Pancreas (tissue), 10 donors: ENCODE measurements at regions not wholly inside any gene's neighbourhood (a gene's known extent, or its start where the extent isn't known, plus 50 kb on each side); places are given as distances from the start of the nearest gene placed in this dataset.
A peak's percentile ranks its signal among the peaks of the same experiment; 100 is the strongest.

Experiments
- ATAC-seq, 4 donors: fragments of 200-7000 bp; cut with Tn5 transposase; one replicate each; pipeline versions ENCODE4 v1.8.0 to v1.9.1; 2020; ENCODE audit warnings: mild to moderate bottlenecking in 4 of 4, moderate library complexity in 4 of 4
- DNase-seq, 6 donors: peaks; one replicate each; pipeline ENCODE4 v3.0.0-alpha.2; 2020
- FAIRE-seq: peaks from 2 replicates; lab custom pipeline; 2012; peaks lifted over from hg19 to GRCh38; lab: Jason Lieb, UNC
- H3K27ac ChIP-seq, 4 donors: fragments of 200-600 bp; sonication (generic); 1 replicate in 3 of 4; 2 replicates in 1 of 4; pipeline versions ENCODE4 v1.5.0 to v1.8.0; 2020
- H3K27me3 ChIP-seq, 4 donors: fragments of 200-600 bp; one replicate each; pipeline ENCODE4 v1.8.0; 2021
- H3K36me3 ChIP-seq, 3 donors: fragments of 200-600 bp; sonication (generic) in 1 of 3; one replicate each; pipeline versions ENCODE4 v1.5.0 to v1.8.0; 2020 to 2021
- H3K4me1 ChIP-seq, 3 donors: fragments of 200-600 bp; one replicate each; pipeline ENCODE4 v1.8.0; 2021
- H3K4me3 ChIP-seq, 4 donors: fragments of 200-600 bp; sonication (generic) in 2 of 4; one replicate each; pipeline versions ENCODE4 v1.5.0 to v1.8.0; 2020 to 2021
- H3K9me3 ChIP-seq, 4 donors: fragments of 200-600 bp; one replicate each; pipeline ENCODE4 v1.8.0; 2021
- CTCF ChIP-seq, 4 donors: fragments of 200-600 bp; sonication (generic) in 3 of 4; IDR thresholded peaks; one replicate each; pipeline versions ENCODE4 v1.5.0 to v1.8.0; 2021; ENCODE audit warnings: antibody characterized with exemption in 4 of 4
- WGBS, 2 donors: extraction: QIAGEN DNeasy Blood & Tissue Kit; methylation state at CpG; one replicate each; pipeline ENCODE4 v1.1.7; 2013; 5-methylcytosine and 5-hydroxymethylcytosine counted together
- intact Hi-C, 3 donors: fragments of 100-400 bp; cut with DNase I; formaldehyde crosslinking; loops; one replicate each; pipeline versions ENCODE4 v1.11.1 to v1.14.2; 2022
- donor health status: healthy with polysubstance abuse.
- donor health status: DM: no; HTN: no; CAD: no; lungs with moderate emphysema.
- donor health status: DM: no; HTN: no; CAD: no.
- donor health status: control.
- donor health status: control.
- donor health status: Bipolar disorder and iron deficiency.
- donor health status: DM: yes; HTN: yes; CAD: no.
- donor health status: DM: no; HTN: no; CAD: no.
- donor health status: DM: no; HTN: no; CAD: no.
- donor health status: DM: yes; HTN: yes; CAD: no.

GRCh38 chrX:85517994-85518718 is 138.7 kb upstream of the POF1B start:
- DNase-seq: no peak

GRCh38 chrX:85516131-85516530 is 136.7 kb upstream of the POF1B start:
- no peaks in the 10 kb centered on the region for H3K4me1 ChIP-seq
- no peak for TF ChIP-seq CTCF (IDR thresholded peaks at IDR 0.05)
- FAIRE-seq (no peak), ATAC-seq (no peak), DNase-seq (no peak)
- H3K36me3 ChIP-seq: no peaks in the 10 kb centered on the region
- no peak overlapping the region for H3K27ac ChIP-seq
- H3K27me3 ChIP-seq: peaks cover 0 to 21% (median 0%) of the 10 kb centered on the region in 4 donors
- intact Hi-C loops: no loop called here
- no peak overlapping the region for H3K4me3 ChIP-seq
- H3K9me3 ChIP-seq: no peaks in the 10 kb centered on the region
- 34 to 47% methylated on average over 3 of the region's 3 CpGs for WGBS, 2 donors

More at GRCh38 chrX:85517994-85518718, 138.7 kb upstream of the POF1B start:
- no peak for ATAC-seq
- intact Hi-C loops: no loop called here
- Histone ChIP-seq H3K4me3 (no peak overlapping the region), H3K4me1 (no peaks in the 10 kb centered on the region), H3K27ac (no peak overlapping the region), H3K27me3 (peaks cover 0 to 14% (median 0%) of the 10 kb centered on the region in 4 donors), H3K9me3 (no peaks in the 10 kb centered on the region), H3K36me3 (no peaks in the 10 kb centered on the region)
- TF ChIP-seq CTCF (IDR thresholded peaks at IDR 0.05): no peak
- 48 to 61% methylated on average over 2 of the region's 2 CpGs for WGBS, 2 donors
- peak; percentile 68 for FAIRE-seq

- Histone ChIP-seq H3K36me3 (no peaks in the 10 kb centered on the region), H3K27ac (no peak overlapping the region), H3K27me3 (peaks cover 0 to 3% (median 0%) of the 10 kb centered on the region in 4 donors), H3K9me3 (no peaks in the 10 kb centered on the region), H3K4me3 (no peak overlapping the region), H3K4me1 (no peaks in the 10 kb centered on the region)
- DNase-seq (no peak), ATAC-seq (no peak), FAIRE-seq (no peak)
- intact Hi-C loops: no loop called here
- 45 to 57% methylated on average over 2 of the region's 2 CpGs for WGBS, 2 donors
- TF ChIP-seq CTCF (IDR thresholded peaks at IDR 0.05): no peak
These were observed 127.4 kb upstream of the POF1B start for GRCh38 chrX:85506871-85507270.

- Histone ChIP-seq H3K27me3 (no peaks in the 10 kb centered on the region), H3K4me1 (no peaks in the 10 kb centered on the region), H3K4me3 (no peak overlapping the region), H3K27ac (no peak overlapping the region), H3K36me3 (no peaks in the 10 kb centered on the region), H3K9me3 (no peaks in the 10 kb centered on the region)
- WGBS, 2 donors: 60 to 75% methylated on average over 2 of the region's 2 CpGs
- no peak for ATAC-seq
- DNase-seq: no peak
- intact Hi-C loops: no loop called here
- no peak for TF ChIP-seq CTCF (IDR thresholded peaks at IDR 0.05)
- FAIRE-seq: no peak
These were observed 126.3 kb upstream of the POF1B start for GRCh38 chrX:85505801-85506200.

GRCh38 chrX:85504381-85504780 is 124.9 kb upstream of the POF1B start:
- H3K9me3 ChIP-seq: no peaks in the 10 kb centered on the region
- no peaks in the 10 kb centered on the region for H3K36me3 ChIP-seq
- H3K4me3 ChIP-seq: no peak overlapping the region
- H3K27me3 ChIP-seq: peaks cover 0 to under 1% (median 0%) of the 10 kb centered on the region in 4 donors
- no peak for TF ChIP-seq CTCF (IDR thresholded peaks at IDR 0.05)
- 23 to 37% methylated on average over 1 of the region's 1 CpG for WGBS, 2 donors
- FAIRE-seq (no peak), DNase-seq (no peak), ATAC-seq (no peak)
- intact Hi-C loops: no loop called here
- no peaks in the 10 kb centered on the region for H3K4me1 ChIP-seq
- no peak overlapping the region for H3K27ac ChIP-seq
